ENCODE measurements at regions not wholly inside any gene's neighbourhood (a gene's known extent, or its start where the extent isn't known, plus 50 kb on each side); places are given as distances from the start of the nearest gene placed in this dataset.
"Not testable (repeated sequence)": the region's sequence is repeated elsewhere in the genome, so short reads cannot be mapped to it uniquely, and the experiment has no call there.

DNA sequence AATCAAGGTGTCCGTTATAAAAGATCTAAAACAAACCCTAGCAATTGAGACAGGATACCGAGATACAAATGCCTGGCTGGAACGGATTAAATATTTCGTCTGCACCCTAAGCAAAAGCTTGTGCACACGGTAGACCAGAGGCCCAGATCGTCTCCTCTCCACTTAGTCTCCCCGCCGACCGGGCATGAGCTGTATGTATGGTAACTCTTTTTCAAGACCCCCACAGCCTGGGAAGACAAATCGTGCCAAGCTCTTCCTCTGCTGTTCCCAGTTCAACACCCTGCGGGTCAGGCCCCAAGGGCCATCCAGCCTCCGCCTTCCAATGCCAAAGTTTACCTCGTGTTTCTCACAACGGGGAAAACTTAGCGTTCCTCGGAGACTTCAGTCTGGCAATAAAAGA is 285.7 kb upstream of the GALNT17 start:
- DNase-seq, result no peak

DNA sequence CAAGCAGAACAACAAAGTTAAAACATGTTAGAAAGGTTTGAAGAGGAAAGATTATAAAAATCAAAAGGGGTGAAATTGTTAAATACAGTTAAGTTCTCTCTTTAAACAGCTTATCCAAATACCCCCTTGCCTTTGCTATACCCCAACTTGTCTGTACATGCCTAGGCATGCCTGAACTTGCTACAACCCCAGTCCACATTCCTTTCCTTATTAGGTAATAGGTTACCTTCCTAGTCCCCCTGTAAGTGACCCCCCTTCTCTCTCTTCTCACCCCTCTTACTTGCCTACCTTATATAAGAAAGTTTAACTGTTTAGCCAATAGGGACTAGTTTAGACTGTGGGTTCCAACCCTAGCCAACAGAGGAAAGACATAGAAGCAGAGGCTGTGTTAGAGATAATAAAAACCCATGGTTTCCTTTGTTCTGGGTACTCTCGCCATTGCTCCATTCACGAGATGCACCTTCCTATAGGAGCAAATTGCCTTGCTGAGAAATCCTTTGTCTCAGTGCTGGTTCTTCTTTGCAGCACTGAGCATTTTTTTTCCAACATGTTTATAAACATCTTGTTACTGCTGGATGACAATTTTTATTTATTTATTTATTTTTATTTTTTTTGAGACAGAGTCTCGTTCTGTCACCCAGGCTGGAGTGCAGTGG is 282.2 kb upstream of the GALNT17 start:
- DNase-seq, result no peak

DNA sequence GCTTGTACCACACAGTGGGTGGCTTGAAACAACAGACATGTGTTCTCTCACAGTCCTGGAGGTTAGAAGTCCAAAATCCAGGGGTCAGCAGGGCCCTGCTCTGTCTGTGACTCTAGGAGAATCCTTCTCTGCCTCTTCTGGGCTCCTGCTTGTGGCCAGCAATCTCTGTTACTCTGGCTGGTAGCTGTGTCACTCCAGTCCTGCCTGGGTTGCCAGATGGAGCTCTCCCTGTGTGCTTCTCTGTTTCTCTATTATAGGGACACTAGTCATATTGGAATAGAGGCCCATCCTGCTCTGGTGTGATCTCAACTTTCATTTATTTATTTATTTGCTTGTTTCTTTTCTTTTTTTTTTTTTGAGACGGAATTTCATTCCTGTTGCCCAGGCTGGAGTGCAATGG is 276.6 kb upstream of the GALNT17 start:
- DNase-seq, result no peak

DNA sequence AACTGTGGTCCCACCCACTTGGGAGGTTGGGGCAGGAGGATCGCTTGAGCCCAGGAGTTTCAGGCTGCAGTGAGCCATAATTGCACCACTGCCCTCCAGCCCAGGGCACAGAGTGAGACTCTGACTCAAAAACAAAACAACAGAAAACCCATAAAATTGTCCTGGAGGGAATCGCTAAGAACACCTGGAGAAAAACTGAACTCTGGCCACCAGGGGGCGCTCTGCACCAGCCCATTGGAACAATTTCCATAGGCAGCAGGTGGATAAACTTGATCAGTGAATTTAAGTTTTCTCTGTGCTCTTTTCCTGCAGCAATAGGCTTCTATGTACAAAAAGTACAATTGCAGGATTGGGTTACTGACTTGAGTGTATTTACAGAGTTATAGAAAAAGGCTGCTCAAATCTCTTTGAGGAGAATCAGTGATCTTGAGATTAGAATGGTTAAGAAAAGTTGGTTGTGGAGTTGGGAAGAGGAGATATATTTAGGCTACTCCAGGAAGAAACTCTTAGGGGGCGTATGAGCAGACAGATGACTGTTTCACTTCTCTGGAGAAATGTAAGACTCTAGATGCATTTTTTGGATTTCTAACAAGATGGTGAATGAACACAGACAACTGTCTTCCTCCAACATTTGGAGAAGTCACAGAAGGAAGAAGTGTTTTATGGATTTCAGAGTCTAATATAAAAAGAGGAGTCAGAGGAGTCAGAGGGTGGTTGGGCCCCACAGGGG is 274.9 kb upstream of the GALNT17 start:
- DNase-seq, result peak; percentile 86

DNA sequence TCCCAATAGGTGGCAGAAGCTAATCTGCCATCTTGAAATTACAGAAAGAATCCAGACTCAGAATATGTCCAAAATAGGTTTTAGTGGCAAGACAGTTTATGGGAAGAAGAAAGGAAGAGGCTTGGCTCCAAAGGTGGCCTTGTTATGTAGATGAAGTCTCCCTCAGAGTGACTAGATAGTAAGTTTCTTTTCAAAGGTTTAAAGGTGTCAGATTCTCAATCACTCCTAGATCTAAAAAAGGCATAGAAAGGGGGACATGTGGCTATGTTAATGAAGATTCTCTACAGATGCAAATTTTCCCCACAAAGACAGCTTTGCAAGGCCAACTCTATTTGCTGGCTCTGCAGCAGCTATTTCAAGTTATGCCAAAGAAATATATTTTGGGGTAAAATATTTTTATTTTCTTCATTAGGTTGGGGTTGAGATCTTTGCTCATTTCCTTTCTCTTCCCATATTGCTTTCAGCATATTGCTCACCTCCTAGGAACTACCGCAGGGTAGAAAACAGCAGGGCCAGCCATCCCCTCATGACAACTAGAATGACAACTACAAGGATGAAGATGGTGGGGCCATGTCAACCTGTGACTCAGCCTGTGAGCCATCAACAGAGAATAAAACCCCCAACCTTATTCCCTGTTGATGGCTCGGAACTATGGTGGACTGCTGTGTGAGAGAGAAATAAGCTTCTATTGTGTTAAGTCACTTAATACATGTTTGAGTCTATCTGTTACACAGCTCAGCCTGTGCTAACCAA is 274.0 kb upstream of the GALNT17 start:
- no peak for DNase-seq

DNA sequence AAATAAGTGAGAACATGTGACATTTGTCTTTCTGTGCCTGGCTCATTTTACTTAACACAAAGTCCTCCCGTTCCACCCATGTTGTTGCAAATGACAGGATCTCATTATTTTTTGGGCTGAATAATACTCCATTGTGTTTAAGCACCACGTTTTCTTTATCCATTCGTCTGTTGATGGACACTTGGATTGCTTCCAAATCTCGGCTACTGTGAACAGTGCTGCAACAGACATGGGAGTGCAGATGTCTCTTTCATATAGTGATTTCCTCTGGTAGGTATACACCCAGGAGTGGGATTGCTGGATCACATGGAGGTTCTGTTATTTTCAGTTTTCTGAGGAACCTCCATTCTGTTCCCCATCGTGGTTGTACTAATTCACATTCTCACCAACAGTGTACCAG is 264.4 kb upstream of the GALNT17 start:
- DNase-seq, result no peak

DNA sequence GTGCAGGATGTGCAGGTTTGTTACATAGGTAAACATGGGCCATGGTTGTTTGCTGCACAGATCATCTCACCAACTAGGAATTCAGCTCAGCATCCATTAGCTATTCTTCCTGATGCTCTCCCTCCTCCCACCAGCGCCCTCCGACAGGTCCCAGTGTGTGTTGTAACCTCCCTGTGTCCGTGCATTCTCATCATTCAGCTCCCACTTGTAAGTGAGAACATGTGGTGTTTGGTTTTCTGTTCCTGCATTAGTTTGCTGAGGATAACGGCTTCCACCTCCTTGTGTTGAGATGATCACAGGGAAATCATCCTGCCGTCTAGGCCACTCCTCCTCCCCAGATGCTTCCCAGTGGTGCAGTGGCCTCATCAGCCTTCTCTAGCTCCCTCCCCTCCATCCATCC is 261.6 kb upstream of the GALNT17 start:
- no peak for DNase-seq

DNA sequence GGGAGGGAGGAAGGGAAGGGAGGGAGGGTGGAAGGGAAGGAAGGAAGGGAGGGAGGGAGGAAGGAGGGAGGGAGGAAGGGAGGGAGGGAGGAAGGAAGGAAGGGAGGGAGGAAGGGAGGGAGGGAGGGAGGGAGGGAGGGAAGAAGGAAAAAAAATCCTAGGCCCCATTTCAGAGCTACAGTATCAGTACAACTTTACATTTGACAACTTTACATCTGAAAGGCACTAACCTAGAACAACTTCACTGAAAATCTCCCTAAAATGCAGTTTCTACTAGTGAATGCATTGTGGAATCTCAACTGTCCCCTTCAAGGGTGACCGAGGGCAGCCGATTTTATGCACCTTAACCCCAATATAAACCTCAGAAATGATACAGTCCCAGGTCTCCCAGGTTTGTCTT is 259.8 kb upstream of the GALNT17 start:
- no peak for DNase-seq

DNA sequence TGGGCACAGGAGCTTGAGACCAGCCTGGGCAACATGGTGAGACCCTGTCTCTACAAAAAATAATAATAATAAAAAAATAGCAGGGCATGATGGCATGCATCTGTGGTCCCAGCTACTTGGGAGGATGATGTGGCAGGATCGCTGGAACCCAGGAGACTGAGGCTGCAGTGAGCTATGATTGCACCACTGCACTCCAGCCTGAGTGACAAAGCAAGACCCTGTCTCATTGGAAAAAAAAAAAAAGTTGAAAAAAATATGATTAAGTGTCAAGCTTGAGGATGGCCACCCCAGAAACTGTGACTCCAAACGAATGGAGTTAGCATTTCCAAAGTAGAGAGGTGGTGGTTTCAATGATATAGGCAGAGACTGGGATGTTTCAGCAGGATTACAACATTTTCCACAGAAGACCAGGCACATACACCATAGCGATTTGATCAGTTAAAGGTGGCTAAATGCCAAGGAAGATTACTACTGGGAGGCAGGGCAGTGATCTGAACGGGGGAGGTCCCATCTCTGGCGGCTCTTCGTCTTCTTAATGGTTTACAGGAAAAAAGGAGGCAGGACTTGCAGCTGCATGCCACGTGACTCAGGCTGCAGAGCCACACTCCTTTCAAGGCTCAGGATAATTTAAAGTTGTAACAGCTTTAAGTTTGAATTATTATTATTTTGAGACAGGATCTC is 250.6 kb upstream of the GALNT17 start:
- no peak for DNase-seq

DNA sequence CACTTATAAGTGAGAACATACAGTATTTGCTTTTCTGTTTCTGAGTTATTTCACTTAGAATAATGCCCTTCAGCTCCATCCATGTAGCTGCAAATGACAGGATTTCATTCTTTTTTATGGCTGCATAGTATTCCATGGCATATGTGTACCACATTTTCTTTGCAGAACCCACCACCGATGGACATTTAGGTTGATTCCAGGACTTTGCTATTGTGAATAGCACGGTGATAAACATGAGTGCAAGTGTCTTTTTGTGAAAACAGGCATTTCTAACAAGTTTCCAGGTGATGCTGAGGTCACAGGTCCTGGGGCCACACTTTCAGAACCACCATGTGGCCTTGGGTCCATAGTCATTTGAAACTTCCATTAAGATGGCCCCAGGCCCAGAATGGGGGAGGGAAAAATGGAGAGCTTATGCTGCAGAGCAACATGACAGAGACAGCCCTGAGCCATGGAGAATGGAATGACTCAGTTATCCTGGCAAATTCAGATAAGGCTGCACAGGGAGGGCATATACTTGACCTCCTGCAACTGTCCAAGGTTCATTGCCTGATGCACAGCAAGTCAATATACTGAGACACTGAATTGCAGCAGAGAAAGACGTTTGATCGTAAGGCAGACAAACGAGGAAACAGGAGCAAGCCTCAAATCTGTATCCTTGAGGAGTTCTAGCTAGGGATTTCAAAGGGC is 248.0 kb upstream of the GALNT17 start:
- DNase-seq, result no peak

DNA sequence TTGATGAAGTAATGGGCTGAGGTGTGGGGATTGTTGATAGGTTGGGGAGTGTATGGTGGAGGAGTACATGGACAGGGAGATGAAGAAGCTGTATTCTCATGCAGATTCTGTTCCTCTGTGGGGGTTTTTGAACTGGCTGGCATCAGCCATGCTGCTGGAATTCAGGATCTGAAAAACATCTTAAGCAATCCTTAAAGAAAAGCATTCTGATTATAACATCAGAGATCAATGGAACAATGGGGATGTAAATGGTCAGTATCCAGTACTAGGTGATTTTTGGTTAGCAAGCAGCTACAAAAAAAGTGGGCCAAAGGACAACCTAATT is 247.5 kb upstream of the GALNT17 start:
- DNase-seq, result no peak

DNA sequence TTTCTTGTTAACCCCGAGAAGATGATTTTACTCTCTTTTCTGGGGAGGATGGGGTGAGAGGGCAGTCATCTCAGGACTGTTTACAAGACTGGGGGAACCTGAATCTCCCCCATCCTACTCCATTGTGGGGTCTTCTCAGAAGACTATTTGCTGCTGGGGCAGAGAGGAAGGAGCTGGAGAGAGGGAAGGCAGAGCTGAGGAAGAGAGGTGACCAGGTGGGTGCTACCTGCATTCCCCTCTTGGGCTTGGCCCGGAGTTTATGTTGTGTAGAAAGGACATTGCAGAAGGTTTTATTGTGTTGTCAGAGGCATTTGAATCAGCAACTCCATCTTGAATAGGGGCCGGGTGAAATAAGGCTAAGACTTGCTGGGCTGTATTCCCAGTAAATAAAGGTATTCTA is 247.1 kb upstream of the GALNT17 start:
- DNase-seq, result no peak

DNA sequence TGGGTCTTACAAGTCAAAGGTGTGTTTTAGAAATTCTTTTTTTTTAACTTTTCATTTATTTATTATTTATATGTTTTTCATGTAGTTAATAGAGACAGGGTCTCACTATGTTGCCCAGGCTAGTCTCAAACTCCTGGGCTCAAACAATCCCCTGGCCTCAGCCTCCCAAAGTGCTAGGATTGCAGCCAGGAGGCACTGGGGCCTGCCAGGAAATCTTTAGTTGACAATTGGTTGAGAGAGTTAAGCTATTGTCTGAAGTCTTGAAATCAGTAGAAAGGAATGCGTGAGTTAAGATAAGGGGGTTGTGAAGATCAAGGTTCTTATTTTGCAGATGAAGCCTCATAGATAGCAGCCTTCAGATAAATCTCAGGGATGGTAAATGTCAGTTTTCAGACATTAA is 245.4 kb upstream of the GALNT17 start:
- DNase-seq, result no peak

DNA sequence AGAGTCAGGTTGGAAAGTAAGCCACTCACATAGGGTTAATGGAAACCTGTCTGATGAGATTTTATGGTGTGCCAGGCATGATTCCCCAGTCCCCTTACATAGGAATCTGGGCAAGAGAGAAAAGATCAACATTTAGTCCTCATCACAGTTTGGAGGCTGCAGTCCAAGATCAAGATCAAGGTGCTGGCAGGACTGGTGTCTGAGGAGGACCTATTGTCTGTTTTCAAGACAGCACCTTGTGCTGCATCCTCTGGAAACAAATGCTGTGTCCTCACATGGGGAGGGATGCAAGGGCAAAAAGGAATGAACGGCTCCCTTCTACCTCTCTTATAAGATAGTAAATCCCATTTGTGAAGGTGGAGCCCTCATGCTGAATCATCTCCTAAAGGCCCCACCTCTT is 244.8 kb upstream of the GALNT17 start:
- DNase-seq, result no peak

DNA sequence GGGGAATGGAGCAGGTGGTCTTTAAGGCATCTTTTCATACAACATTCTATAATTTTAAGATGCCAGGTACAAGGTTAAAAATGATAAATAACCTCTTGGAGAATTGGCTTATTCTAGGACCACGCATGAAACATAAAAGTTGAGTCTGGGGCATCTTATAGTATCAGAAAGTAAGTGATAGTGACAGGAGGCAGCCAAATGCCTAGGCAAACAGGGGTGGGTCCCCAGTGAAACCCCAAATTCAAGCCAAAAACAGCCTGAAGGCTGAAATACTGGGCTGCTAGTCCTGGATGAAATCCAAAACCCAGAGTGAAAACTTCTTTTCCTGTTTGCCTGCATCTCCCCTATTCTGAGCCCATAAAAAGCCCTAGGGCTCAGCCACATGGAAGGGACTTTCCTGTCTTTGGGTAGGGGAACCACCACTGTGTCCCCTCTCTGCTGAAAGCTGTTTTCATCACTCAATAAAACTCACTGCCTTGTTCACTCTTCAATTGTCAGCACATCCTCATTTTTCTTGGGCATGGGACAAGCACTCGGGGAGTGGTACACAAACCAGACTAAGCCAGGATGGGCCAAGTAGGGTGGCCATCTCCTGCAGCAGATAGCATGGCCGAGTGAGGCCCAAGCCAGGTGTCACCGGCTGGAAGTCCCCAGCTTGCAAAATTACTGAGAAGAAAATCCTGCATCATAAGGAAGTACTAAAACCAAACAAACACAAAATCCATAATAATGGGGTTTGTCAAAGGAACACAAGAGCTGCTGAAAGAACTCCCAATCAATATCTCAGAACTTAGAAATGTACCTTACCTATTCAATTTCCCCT is 241.6 kb upstream of the GALNT17 start:
- DNase-seq, result no peak

DNA sequence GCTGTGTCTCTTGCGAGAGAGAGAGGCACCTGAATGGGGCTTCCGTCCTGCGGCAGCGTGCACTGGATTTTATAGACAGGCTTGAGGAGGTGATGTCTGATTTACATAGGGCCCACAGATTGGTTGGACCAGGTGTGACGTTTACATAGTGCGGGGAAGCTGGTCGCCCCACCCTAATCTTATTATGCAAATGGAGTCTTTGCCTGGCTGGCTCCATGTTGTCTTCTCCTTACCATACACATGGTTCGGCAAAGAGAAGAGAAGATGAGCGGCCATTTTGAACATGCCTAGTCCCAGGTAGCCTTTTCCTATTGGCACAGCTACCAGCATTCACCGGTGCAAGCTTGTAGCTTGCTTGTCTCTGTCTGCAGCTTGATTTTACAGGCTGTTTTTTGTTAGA is 238.5 kb upstream of the GALNT17 start:
- DNase-seq, result no peak

DNA sequence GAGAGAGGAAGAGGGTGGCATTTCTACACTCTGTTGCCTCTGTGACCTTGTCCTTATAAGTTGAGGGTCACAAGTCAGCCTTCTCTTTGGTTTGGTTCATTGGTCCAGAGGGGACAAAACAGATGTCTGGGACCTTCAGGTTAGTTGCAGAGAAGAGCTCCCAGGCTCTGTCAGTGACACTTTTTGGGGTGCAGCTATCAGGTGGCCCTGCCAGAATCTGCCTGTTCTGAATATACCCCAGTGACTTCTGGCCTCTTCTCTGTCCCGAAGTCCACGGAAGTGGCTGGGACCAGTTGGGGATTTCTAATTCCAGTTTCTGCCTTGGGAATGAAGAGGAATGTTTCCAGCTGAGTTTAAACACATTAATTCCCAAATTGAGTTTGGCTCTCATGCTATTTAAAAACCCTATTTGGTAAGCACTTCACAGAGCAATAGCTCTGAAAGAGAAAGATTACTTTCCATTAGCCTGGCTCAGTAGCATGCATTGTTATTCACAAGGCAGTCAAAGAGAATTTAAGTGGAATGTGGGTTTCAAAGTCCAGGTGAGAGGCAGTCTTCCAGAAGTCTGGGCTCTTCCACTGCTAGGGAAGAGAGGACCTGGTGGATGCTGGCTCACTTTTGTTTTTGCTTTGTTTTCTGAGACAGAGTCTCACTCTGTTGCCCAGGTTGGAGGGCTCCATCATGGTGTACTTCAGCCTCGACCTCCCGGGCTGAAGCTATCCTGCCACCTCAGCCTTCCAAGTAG is 237.8 kb upstream of the GALNT17 start:
- DNase-seq, result no peak

DNA sequence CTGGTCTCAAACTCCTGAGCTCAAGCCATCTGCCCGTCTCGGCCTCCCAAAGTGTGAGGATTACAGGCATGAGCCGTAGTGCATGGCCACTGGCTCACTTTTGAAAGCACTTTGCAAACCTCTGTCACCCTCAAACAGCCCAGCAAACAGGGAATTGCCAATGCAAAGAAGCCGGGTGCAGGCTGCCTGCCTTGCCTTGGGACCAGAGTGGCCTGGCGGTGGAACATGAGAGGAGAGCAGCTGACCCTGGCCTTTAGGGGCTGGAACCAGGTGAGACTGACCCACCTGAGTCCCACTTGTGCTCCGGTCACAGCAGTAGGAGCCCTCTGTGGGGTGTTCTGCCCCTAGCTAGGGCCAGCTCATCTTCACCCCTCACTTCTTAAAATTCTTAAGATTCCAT is 237.1 kb upstream of the GALNT17 start:
- DNase-seq, result no peak

DNA sequence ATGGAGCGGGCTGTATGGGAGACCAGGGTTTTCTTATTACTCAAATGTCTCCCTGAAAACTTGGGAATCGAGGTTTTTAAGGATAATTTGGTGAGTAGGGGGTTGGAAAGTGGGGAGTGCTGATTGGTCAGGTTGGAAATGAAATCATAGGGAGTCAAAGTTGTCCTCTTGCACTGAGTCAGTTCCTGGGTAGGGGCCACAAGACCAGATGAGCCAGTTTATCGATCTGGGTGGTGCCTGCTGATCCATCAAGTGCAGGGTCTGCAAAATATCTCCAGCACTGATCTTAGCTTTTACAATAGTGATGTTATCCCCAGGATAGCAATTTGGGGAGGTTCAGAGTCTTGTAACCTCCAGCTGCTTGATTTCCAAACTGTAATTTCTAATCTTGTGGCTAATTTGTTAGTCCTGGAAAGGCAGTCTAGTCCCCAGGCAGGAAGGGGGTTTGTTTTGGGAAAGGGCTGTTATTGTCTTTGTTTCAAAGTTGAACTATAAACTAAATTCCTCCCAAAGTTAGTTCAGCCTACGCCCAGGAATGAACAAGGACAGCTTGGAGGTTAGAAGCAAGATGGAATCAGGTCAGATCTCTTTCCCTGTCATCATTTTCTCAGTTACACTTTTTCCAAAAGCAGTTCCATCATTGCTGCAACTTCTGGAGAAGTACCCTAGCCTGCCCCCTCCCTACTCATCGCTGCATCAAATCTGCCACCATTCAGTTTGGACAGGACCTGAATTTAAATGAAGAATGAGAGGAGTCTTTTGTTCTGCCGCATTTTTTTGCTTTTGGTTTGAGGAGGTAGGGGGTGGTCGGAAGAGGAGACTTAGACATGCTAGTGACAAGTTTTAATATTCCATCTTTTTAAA is 236.4 kb upstream of the GALNT17 start:
- not testable (repeated sequence) for DNase-seq
